Lung (tissue), 11 donors: ENCODE measurements at regions not wholly inside any gene's neighbourhood (a gene's known extent, or its start where the extent isn't known, plus 50 kb on each side); places are given as distances from the start of the nearest gene placed in this dataset.

Experiments used
- ATAC-seq: fragments of 200-7000 bp; cut with Tn5 transposase; one replicate; pipeline ENCODE4 v1.9.1; 2020; ENCODE audit warnings: moderate number of reproducible peaks; ENCODE audit not compliant: insufficient read depth, low FRiP score
- DNase-seq, 3 donors: peaks; one replicate each; pipeline ENCODE4 v3.0.0-alpha.2; 2013 to 2017
- H3K27ac ChIP-seq, 2 donors: one replicate each; pipeline ENCODE4 v1.5.1; 2013; ENCODE audit warnings: mild to moderate bottlenecking in 2 of 2, moderate library complexity in 2 of 2, control low read depth in 1 of 2, inconsistent platforms in 1 of 2, low read depth in 1 of 2, low read length in 1 of 2
- H3K27me3 ChIP-seq, 3 donors: one replicate each; pipeline ENCODE4 v1.5.1; 2013; ENCODE audit warnings: low read length in 2 of 3; ENCODE audit not compliant: control insufficient read depth in 3 of 3, insufficient read depth in 3 of 3
- H3K36me3 ChIP-seq, 4 donors: one replicate each; pipeline ENCODE4 v1.5.1; 2013; ENCODE audit warnings: low read length in 4 of 4, mild to moderate bottlenecking in 1 of 4, moderate library complexity in 1 of 4; ENCODE audit not compliant: control insufficient read depth in 4 of 4, insufficient read depth in 4 of 4
- H3K4me1 ChIP-seq, 5 donors: one replicate each; pipeline ENCODE4 v1.5.1; 2013; ENCODE audit warnings: low read length in 5 of 5, mild to moderate bottlenecking in 2 of 5, moderate library complexity in 1 of 5; ENCODE audit not compliant: control insufficient read depth in 5 of 5, insufficient read depth in 5 of 5
- H3K4me3 ChIP-seq: one replicate; pipeline ENCODE4 v1.5.1; 2013; ENCODE audit warnings: mild to moderate bottlenecking, control low read depth, moderate library complexity
- H3K9ac ChIP-seq, 2 donors: one replicate each; pipeline ENCODE4 v1.5.1; 2013; ENCODE audit warnings: low read length in 2 of 2, control low read depth in 1 of 2; ENCODE audit not compliant: insufficient read depth in 1 of 2
- H3K9me3 ChIP-seq, 4 donors: one replicate each; pipeline ENCODE4 v1.5.1; 2013; ENCODE audit warnings: low read length in 3 of 4, mild to moderate bottlenecking in 1 of 4, moderate library complexity in 1 of 4; ENCODE audit not compliant: control insufficient read depth in 4 of 4, insufficient read depth in 3 of 4
- WGBS, 2 donors: extraction: QIAGEN DNeasy Blood & Tissue Kit; methylation state at CpG; one replicate each; pipeline ENCODE4 v1.1.7; 2013; 5-methylcytosine and 5-hydroxymethylcytosine counted together
- TF ChIP-seq, protein P1 (sequence below): IDR thresholded peaks from 2 replicates; pipeline ENCODE4 v1.5.1; 2012; ENCODE audit warnings: mild to moderate bottlenecking; ENCODE audit errors: control extremely low read depth, extremely low read depth
- donor health status: control.
- donor health status: control.
- donor health status: Bipolar disorder and iron deficiency.
- donor health status: healthy.
- donor health status: DM: yes; HTN: yes; CAD: no.

DNA sequence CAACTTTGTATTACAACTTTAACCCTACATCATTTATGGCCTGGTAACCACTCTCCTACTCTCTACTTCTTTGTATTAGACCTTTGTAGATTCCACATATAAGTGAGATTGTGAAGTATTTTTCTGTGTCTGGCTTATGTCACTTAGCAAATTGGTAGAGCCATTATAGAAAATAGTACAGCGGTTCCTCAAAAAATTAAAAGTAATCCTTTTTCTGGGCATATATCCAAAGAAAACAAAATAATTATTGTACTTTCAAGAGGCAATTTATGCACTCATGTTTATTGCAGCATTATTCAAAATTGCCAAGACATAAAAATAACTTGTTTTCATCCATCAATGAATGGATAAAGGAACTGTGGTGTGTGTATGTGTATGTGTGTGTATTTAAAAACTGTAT, 537.5 kb upstream of the FSIP2 start:
- WGBS, 2 donors: 72 to 77% methylated on average over 1 of the region's 1 CpG

GRCh38 chr2:185202381-185202780, 536.2 kb upstream of the FSIP2 start:
- no peak overlapping the region for H3K4me3 ChIP-seq
- no peaks in the 10 kb centered on the region for H3K36me3 ChIP-seq
- TF ChIP-seq, protein P1, sequence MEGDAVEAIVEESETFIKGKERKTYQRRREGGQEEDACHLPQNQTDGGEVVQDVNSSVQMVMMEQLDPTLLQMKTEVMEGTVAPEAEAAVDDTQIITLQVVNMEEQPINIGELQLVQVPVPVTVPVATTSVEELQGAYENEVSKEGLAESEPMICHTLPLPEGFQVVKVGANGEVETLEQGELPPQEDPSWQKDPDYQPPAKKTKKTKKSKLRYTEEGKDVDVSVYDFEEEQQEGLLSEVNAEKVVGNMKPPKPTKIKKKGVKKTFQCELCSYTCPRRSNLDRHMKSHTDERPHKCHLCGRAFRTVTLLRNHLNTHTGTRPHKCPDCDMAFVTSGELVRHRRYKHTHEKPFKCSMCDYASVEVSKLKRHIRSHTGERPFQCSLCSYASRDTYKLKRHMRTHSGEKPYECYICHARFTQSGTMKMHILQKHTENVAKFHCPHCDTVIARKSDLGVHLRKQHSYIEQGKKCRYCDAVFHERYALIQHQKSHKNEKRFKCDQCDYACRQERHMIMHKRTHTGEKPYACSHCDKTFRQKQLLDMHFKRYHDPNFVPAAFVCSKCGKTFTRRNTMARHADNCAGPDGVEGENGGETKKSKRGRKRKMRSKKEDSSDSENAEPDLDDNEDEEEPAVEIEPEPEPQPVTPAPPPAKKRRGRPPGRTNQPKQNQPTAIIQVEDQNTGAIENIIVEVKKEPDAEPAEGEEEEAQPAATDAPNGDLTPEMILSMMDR: no peak
- no peaks in the 10 kb centered on the region for H3K9me3 ChIP-seq
- ATAC-seq: no peak
- WGBS, 2 donors: 69% methylated on average over 2 of the region's 2 CpGs
- no peak overlapping the region for H3K9ac ChIP-seq
- no peak for DNase-seq
- H3K27ac ChIP-seq: no peak overlapping the region
- H3K27me3 ChIP-seq: no peaks in the 10 kb centered on the region
- no peaks in the 10 kb centered on the region for H3K4me1 ChIP-seq

More for the DNA sequence above, 537.5 kb upstream of the FSIP2 start:
- ATAC-seq (no peak), DNase-seq (peak in 2 of 3 donors; percentile 2 to 6)
- H3K4me3 ChIP-seq: no peak overlapping the region
- H3K4me1 ChIP-seq: no peaks in the 10 kb centered on the region
- no peak overlapping the region for H3K9ac ChIP-seq
- TF ChIP-seq, protein P1: no peak
- no peaks in the 10 kb centered on the region for H3K36me3 ChIP-seq
- H3K9me3 ChIP-seq: no peaks in the 10 kb centered on the region
- H3K27me3 ChIP-seq: no peaks in the 10 kb centered on the region
- no peak overlapping the region for H3K27ac ChIP-seq

DNA sequence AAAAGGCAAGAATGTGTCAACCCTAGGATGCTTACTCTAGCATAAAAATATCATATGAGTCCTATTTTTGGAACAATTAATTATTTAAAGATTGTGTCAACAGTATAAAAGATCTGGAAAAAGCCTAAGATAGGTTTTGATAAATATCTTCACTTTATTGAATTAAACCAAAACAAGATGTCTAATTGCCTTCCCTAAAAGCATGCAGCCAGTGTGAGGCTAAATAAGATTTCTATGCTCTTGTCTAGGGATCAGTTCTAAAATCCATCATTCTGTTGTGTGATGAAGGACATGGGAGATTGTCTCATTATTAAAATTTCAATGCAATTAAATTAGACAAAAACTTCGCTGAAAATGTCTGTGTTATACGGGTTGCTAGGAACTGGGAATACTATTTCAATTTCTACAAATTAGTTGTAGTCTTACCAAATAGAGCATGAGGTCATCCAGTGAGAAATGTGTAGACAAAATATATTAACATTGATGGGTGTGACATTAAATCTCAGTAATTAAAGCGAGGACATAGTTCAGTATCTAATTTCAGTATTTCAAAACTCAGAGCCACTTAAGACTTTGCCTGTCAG, 535.6 kb upstream of the FSIP2 start:
- TF ChIP-seq, protein P1: no peak
- DNase-seq: no peak
- H3K27me3 ChIP-seq: no peaks in the 10 kb centered on the region
- no peaks in the 10 kb centered on the region for H3K9me3 ChIP-seq
- H3K9ac ChIP-seq: no peak overlapping the region
- H3K4me3 ChIP-seq: no peak overlapping the region
- H3K36me3 ChIP-seq: no peaks in the 10 kb centered on the region
- no peak overlapping the region for H3K27ac ChIP-seq
- no peak for ATAC-seq
- H3K4me1 ChIP-seq: no peaks in the 10 kb centered on the region
- WGBS, 2 donors: 61 to 62% methylated on average over 3 of the region's 3 CpGs

- H3K9ac ChIP-seq: no peak overlapping the region
- H3K27me3 ChIP-seq: no peaks in the 10 kb centered on the region
- H3K4me1 ChIP-seq: no peaks in the 10 kb centered on the region
- H3K9me3 ChIP-seq: no peaks in the 10 kb centered on the region
- WGBS, 2 donors: 1 to 8% methylated on average over 1 of the region's 1 CpG
- no peak overlapping the region for H3K4me3 ChIP-seq
- ATAC-seq (no peak), DNase-seq (peak in 2 of 3 donors; percentile 17 to 39)
- H3K27ac ChIP-seq: no peak overlapping the region
- TF ChIP-seq, protein P1: no peak
- no peaks in the 10 kb centered on the region for H3K36me3 ChIP-seq
Measured at GRCh38 chr2:185208261-185208660, 530.3 kb upstream of the FSIP2 start.
